CMK (cell line): ENCODE measurements at regions not wholly inside any gene's neighbourhood (a gene's known extent, or its start where the extent isn't known, plus 50 kb on each side); places are given as distances from the start of the nearest gene placed in this dataset.

Experiments
- DNase-seq: peaks from one replicate; pipeline ENCODE4 v3.0.0-alpha.2; 2010; ENCODE audit warnings: low read depth

DNA sequence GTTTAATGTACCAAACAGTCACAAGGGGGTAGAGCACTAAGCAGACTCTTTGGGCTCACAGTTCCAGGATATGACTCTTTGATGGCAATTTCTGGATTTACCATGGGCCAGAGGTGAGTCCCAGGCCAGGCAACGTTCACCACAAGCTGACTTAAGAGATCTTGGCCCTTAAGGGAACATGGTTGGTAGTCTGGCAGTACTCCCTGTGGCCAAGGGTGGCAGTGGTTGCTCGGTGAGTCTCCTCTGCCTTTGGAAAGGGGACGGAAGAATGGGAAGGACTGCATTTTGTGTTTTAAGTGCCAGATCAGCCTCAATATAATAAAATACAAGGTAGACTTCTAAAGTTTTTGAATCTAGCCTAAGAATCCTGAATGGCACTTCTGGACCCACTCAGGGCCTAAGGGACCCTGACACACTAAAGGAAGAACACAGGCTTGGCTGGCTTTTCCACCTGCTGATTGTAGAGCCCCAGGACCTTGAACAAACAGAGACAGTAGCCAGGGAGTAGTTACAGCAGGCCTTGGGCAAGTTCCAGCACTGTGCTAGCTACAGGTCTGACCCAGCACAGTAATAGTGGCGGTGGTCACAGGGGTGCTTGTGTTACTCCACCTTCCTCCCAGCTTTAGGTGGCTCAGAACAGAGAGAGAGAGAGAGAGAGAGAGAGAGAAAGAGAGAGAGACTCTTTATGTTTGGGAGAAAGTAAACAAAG lies 730.7 kb upstream of the ALCAM start:
- DNase-seq, result no peak

DNA sequence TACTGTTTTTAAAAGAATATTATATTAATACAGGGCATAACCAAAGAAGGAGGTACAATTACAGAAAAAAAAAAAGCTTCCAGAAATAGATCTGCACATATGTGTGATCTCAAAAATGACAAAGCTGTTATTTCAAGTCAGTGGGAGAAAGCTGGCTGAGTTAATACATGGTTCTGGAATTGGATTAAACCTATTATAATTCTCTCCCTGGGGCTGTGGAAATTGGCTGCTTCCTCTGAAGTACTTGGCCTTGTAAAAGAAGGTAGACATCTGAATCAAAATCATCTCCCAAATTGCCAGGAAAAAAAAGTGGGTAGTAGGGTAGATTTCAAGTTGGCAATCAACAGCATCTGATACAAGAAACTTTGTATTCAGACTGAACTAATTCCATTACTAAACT lies 723.9 kb upstream of the ALCAM start:
- no peak for DNase-seq

DNA sequence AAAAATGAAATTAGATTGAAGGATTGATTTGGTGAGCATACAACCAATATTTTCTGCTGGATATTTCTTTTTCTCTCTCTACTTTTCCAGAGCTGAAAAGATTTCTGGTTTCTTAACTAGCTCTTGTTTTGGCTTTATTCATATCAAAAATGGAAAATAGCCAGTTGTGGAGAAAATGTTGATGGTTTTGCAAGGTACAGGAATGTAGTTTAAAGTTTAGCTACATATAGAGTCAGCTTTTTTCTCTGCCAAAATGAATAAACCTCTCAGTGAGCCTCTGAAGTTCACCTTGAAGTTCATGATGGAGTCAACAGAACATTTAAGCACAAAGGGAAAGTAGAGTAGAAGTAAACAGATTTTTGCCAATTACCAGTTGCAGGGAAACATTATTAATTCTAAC lies 720.5 kb upstream of the ALCAM start:
- DNase-seq, result no peak

DNA sequence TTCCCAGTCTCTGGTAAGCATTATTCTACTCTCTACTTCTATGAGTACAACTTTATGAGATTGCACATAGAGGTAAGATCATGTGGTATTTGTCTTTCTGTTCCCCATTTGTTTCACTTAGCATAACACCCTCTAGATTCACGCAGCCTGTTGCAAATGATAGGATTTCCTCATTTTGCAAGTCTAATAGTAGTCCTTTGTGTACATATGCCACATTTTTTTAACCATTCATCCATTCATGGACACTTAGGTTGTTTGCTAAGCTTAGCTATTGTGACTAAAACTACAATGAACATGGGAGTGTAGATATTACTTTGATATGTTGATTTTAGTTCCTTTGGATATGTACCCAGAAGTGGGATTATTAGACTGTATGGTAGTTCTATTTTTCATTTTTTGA lies 717.9 kb upstream of the ALCAM start:
- DNase-seq, result no peak

DNA sequence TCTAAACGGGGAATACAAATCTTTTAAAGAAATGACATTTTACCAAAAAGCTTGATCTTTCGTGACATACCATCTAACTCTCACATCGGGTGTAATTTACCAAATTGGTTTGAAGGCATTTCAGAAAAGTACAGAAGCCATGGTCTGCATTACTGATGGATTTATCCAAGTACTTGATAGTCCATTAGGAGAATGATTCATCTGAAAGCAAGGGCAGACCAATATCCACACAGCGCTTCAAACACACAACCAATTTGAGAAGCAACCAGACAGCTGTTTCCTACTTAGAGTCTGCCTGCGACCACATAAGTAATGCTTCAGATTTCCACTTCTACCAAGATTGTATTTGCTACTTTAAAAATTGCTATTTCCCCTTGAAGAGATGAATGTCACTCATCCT lies 697.6 kb upstream of the ALCAM start:
- no peak for DNase-seq

DNA sequence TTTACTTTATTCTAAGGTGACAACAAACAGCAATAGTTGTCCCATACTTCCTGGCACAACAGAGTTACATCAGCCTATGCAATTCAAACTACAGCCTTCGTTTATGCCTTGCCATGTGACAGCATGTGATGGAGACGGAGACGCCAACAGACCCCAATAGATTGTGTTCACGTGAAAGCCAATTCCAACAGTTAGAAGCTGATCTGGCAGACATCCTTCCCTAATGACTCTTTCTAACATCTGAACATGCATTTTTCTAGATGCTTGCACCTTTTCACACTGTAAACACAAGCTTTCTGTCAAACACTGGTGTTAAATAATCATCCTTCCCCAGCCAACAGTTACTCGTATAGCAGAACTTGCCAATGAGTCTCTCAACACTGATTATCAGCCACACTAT lies 694.4 kb upstream of the ALCAM start:
- DNase-seq, result no peak

DNA sequence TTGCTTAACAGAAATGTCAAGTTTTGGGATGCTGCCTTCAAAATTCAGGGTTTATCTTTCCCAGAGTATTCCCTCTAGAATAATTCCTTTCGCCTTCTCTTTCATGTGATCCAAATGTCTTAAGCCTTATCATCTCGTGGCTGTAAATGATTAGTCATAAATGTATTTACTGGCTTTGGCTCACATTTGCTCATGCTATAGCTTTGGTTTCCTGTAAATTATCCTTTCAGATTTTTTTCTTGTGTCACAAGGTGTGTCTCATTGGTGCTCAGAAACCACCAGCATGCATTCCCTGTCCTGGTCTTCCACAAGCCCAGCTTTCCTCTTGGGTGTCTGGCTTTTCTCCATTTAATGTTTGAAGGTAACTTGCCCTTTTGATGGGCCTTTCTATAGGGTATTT lies 692.7 kb upstream of the ALCAM start:
- DNase-seq, result no peak

DNA sequence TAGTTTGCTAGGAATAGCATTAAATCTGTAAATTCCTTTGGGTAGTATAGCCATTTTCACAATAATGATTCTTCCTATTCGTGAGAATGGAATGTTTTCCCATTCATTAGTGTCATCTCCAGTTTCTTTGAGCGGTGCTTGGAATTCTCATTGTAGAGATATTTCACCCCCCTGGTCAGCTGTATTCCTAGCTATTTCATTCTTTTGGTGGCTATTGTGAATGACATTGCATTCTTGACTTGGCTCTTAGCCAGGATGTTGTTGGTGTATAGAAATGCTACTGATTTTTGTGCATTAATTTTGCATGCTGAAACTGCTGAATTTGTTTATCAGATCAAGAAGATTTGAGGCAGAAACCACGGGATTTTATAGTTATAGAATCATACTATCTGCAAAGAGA lies 690.5 kb upstream of the ALCAM start:
- no peak for DNase-seq

DNA sequence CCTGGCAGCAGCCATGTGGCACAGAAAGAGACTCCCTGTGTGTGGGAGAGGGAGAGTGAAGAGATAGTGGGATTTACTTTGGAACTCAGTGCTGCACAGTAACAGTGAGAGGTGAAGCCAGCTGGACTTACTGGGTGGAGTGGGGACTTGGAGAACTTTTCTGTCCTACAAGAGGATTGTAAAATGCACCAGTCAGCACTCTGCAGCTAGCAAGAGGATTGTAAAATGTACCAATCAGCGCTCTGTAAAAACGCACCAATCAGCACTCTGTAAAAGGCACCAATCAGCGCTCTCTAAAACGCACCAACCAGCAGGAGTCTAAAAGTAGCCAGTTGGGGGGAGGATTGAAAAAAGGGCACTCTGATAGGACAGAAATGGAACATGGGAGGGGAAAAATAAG lies 688.8 kb upstream of the ALCAM start:
- no peak for DNase-seq

DNA sequence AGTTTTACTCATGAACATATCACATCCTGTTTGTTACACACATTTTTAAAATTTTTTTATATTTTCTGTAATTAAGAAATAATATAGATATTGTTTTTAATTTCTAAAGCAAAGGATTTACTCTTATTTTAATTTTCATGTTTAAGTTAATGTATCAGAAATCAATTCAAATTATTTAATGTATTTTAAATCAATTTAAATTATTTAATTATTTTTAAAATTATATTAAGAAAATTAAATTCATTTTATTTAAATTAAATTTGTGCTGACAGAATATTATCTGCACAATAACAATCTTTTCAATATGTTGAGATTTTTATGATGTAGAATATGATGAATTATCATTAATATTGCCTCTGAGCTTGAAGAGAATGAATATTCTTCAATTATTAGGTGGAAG lies 681.2 kb upstream of the ALCAM start:
- no peak for DNase-seq

DNA sequence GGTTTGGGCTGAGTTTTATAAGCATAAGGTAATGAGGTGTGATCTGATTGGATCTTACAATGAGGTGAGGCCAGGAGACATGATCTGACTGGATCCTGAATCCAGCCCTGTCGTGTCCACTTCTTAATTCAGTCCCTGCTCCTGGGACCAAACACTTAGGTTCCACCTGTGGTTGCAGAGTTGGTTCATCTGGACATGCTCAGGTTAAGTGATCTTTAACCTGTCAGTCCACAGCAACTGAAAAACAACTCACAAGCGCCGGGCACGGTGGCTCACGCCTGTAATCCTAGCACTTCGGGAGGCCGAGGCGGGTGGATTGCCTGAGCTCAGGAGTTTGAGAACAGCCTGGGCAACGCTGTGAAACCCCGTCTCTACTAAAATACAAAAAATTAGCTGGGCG lies 679.3 kb upstream of the ALCAM start:
- DNase-seq, result no peak

DNA sequence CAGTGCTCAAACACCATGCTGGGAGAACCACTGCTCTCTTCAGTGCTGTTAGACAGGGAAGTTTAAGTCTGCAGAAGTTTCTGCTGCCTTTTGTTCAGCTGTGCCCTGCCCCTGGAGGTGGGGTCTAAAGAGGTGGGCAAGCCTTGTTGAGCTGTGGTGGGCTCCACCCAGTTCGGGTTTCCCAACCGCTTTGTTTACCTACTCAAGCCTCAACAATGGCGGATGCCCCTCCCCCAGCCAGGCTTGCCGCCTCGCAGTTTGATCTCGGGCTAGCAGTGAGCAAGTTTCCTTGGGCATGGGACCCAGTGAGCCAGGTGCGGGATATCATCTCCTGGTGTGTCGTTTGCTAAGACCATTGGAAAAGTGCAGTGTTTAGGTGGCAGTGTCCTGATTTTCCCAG lies 670.2 kb upstream of the ALCAM start:
- no peak for DNase-seq

DNA sequence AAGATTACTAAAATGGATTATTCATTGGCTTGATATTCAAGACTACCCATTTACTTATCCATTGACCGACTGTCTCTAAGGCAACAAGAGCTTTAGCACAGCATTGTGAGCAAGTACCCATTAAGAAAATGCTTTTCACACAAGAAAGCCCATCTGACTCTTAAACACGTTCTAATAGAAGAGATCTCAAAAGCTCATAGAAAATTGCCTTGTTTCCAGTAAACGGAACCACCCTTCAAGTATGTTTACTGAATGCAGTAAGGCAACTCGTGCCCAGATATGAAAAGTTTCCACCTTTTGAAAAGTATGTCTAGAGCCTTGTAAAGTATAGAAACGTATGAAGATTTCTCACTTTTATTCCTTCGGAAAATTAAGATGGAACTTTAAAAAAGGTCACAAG lies 655.3 kb upstream of the ALCAM start:
- no peak for DNase-seq

DNA sequence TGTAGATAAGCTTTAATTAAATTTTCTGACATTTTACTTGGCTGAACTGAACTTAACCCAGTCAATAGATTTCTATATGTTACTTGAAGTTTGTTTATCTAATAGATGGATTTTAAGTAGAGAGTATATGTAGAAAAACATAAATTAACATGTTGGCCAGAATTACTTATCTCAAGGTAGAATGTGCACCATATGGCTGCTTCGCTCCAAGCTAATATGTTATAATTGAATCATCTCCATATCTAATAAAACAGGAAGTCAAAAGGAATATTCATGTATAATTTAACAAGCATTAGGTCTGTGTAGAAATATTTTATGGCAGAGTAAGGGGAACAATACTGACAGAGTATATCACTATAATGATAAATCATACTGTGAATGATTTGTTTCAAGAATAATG lies 650.7 kb upstream of the ALCAM start:
- no peak for DNase-seq

DNA sequence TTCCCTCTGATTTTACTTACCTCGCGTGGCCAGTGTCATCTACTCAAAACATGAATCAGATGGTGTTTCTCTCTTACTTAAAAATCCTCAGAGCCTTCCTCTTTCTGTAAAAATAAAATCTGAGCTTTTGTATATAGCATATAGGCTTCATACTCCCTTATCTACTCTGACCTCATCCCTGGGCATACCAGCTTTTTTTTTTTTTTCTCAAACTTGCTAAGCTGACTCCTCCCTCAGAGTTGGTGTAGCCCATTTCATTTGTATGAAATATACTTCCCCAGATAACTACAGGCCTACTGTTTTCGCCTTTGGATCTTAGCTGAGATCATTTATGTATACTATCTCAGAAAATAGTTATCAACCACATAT lies 648.9 kb upstream of the ALCAM start:
- no peak for DNase-seq

DNA sequence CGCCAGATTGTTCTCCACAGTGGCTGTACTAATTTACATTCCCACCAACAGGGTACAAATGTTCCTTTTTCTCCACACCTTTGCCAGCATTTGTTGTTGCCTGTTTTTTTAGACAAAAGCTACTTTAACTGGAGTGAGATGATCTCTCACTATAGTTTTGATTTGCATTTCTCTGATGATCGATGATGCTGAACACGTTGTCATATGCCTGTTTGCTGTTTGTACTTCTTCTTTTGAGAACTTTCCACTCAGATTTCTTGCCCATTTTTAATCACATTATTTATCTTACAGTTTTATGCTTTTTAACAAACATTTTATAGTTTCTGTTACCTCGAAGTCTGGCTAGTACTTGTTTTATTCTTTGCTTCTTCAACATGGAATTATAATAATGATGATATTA lies 643.7 kb upstream of the ALCAM start:
- DNase-seq, result no peak

DNA sequence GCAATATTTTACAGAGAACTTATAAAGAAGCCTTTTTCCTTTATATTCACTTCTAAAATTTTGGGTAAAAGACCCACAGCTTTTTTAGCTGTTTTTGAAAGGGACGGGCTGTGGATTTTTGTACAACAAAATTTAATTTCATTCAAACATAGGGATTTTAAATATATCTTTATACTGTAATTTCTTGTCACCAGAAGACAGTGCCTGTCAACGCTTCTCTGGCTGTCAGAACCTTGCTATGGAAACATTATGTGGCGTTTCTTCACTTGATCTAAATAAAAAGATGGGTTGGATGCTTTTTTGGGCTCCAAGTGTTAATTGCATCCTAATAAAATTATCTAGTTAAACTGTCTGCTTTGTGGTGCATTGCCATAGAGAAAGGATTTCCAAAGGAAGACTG lies 635.6 kb upstream of the ALCAM start:
- no peak for DNase-seq

DNA sequence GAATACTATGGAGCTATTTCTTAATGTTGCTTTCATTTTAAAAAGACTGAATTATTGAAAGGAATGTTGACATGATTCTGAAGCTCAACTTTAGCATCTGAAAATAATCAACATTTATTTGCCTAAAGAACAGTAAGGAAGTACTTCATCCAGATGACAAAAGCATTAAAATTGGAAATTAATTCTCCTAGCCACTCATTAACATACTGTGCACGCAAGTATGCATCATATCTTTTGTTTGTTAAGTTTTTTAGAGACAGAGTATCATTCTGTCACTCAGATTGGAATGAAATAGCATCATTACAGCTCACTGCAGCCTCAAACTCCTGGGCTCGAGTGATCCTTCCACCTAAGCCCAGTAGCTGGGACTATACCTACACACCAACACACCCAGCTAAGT lies 632.1 kb upstream of the ALCAM start:
- no peak for DNase-seq

DNA sequence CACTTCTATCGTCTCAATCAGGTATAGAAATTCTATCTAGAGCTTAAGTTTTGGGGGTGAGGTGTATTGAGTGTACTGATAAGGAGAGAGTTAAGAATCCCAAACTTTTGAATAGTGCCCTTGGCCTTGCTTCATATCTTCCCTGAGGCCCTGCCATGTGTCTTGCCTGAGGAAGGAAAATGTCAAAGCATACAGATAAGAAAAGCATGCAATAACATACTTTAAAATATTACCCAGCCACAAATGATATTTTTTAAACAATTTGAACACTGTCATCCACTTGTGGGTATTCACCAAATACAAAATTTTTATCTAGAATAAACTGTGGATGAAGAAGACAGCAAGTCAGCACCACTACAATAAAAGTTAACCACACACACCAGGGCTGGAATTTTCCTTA lies 631.0 kb upstream of the ALCAM start:
- no peak for DNase-seq

DNA sequence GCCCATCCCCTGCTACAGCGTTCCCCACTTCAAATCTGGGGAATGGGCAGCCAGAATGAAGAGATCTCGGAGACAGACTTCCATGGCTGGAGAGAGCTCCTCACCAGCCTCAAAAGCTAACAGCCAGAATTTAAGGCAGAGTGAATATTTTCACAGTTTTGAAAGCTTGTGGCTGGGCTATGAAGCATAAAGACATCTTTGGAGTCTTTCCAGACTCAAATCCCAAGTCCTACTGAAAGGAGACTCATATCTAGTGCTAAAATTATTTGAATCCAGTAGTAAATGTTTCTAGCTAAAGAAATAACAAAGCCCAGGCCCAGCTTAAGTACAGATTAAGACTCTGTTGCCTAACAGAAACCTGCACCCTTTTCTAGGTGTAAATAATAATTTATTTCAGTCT lies 628.4 kb upstream of the ALCAM start:
- DNase-seq, result no peak

DNA sequence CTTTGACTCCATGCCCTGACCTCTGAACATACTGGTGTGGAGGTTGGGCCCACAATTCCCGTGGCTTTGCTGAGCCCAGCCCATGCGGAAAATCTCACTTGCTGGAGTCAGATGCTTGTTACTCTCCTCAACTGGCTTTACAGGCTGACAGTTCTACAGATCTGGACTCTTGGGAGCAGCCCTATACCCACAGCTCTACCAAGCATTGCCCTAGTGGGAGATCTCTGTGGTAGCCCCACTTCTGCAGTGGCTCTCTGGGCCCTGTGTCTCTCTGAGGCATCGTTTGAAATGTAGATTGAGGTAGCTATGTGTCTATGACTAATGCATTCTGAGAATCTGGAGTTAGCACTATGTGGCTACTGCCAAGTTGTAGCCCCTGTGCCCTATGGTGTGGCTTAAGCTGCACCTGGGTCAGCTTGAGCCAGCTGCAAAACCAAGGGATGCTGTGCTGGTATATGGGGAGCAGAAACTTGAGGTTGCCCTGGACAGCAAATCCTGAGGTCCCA lies 625.8 kb upstream of the ALCAM start:
- DNase-seq, result no peak

DNA sequence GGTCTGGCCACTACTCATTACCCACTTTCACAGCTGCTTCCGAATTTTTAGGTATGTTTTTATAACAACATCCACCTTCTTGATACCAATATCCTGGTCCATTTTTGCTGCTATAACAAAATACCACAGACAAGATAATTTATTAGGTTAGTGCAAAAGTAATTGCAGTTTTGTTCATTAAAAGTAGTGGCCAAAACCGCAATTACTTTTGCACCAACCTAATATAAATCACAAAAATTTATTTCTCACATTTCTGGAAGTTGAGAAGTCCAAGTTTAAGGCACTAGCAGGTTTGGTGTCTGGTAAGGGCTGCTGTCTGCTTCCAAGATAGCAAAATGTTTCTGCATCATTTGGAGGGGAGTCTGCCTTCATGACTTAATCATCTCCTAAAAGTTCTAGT lies 624.7 kb upstream of the ALCAM start:
- DNase-seq, result no peak

DNA sequence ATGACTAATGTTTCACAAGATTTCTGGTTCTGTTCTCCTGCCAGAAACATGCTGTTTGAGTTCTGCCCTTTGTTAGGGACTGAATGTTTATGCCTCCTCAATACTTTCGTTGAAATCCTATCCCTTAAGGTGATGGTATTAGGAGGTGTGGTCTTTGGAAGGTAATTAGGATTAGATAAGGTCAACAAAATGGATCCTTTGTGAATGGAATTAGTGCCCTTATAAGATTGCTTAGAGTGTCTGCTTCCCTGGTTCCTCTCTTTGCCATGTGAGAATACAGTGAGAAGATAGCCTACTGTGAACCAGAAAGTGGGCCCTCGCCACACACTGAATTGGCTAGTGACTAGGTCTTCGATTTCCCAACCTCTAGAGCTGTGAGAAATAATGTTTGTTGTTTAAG lies 621.4 kb upstream of the ALCAM start:
- no peak for DNase-seq

DNA sequence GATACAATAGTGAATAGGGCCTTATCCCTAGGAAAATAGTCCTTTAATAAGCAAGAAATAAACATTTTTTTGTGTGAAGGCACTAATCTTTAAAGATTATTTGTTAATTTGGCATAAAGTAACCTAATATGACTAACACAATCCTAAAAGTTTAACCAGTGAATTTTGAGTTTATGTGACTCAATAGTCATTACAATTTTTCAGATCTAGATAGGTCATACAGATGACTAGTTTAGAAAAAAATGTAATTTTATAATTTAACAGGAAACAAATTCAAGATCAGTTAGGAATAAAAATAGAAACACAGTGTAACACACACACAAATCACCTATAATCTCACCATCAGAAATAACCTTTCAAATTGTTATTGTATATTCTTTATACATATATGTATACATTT lies 620.7 kb upstream of the ALCAM start:
- no peak for DNase-seq

DNA sequence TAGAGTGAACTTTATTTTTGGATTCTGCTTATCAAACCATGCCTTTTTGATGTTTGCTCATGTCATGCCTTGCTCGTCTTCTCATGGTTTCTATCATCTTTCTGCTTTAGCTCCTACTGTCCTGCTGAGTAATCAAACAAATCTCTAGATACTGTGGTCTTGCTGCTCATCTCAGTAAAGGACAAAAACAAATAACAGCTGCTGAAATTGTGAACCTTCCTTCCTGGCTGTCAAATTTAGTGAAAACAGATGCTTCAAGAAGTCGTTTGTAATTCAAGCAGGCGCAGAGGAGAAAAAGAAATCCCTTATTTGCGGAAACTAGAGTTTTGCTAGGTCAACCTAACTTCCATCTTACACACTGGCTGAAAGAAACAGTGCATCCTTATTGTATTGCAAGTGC lies 616.1 kb upstream of the ALCAM start:
- DNase-seq, result no peak
